Lung (tissue), 11 donors: ENCODE measurements at regions not wholly inside any gene's neighbourhood (a gene's known extent, or its start where the extent isn't known, plus 50 kb on each side); places are given as distances from the start of the nearest gene placed in this dataset.

Experiments used
- ATAC-seq: fragments of 200-7000 bp; cut with Tn5 transposase; one replicate; pipeline ENCODE4 v1.9.1; 2020; ENCODE audit warnings: moderate number of reproducible peaks; ENCODE audit not compliant: insufficient read depth, low FRiP score
- DNase-seq, 3 donors: peaks; one replicate each; pipeline ENCODE4 v3.0.0-alpha.2; 2013 to 2017
- H3K27ac ChIP-seq, 2 donors: one replicate each; pipeline ENCODE4 v1.5.1; 2013; ENCODE audit warnings: mild to moderate bottlenecking in 2 of 2, moderate library complexity in 2 of 2, control low read depth in 1 of 2, inconsistent platforms in 1 of 2, low read depth in 1 of 2, low read length in 1 of 2
- H3K27me3 ChIP-seq, 3 donors: one replicate each; pipeline ENCODE4 v1.5.1; 2013; ENCODE audit warnings: low read length in 2 of 3; ENCODE audit not compliant: control insufficient read depth in 3 of 3, insufficient read depth in 3 of 3
- H3K36me3 ChIP-seq, 4 donors: one replicate each; pipeline ENCODE4 v1.5.1; 2013; ENCODE audit warnings: low read length in 4 of 4, mild to moderate bottlenecking in 1 of 4, moderate library complexity in 1 of 4; ENCODE audit not compliant: control insufficient read depth in 4 of 4, insufficient read depth in 4 of 4
- H3K4me1 ChIP-seq, 5 donors: one replicate each; pipeline ENCODE4 v1.5.1; 2013; ENCODE audit warnings: low read length in 5 of 5, mild to moderate bottlenecking in 2 of 5, moderate library complexity in 1 of 5; ENCODE audit not compliant: control insufficient read depth in 5 of 5, insufficient read depth in 5 of 5
- H3K4me3 ChIP-seq: one replicate; pipeline ENCODE4 v1.5.1; 2013; ENCODE audit warnings: mild to moderate bottlenecking, control low read depth, moderate library complexity
- H3K9ac ChIP-seq, 2 donors: one replicate each; pipeline ENCODE4 v1.5.1; 2013; ENCODE audit warnings: low read length in 2 of 2, control low read depth in 1 of 2; ENCODE audit not compliant: insufficient read depth in 1 of 2
- H3K9me3 ChIP-seq, 4 donors: one replicate each; pipeline ENCODE4 v1.5.1; 2013; ENCODE audit warnings: low read length in 3 of 4, mild to moderate bottlenecking in 1 of 4, moderate library complexity in 1 of 4; ENCODE audit not compliant: control insufficient read depth in 4 of 4, insufficient read depth in 3 of 4
- WGBS, 2 donors: extraction: QIAGEN DNeasy Blood & Tissue Kit; methylation state at CpG; one replicate each; pipeline ENCODE4 v1.1.7; 2013; 5-methylcytosine and 5-hydroxymethylcytosine counted together
- TF ChIP-seq, protein P1 (sequence below): IDR thresholded peaks from 2 replicates; pipeline ENCODE4 v1.5.1; 2012; ENCODE audit warnings: mild to moderate bottlenecking; ENCODE audit errors: control extremely low read depth, extremely low read depth
- donor health status: control.
- donor health status: control.
- donor health status: Bipolar disorder and iron deficiency.
- donor health status: healthy.
- donor health status: DM: yes; HTN: yes; CAD: no.

DNA sequence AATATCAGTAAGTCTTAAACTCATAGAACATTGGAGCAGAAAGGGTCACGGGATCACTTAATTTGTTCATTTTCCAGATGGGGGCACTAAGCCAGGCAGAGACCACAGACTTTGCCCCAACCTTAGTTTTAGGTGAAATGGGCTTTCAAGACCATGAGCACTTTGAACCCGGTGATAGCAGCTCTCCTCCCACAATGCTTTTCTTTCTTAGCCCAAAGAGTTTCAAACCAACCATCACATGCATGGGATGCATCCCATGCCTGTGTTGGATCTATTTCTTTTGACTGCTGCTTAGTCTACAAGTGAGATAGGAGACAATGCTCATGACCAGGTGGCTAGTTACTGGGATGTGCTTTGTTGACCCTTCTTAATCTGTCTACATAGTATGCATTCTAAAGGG, 240.6 kb downstream of the NUF2 start:
- WGBS, 2 donors, result 83 to 84% methylated on average over 2 of the region's 2 CpGs
- TF ChIP-seq, protein P1, sequence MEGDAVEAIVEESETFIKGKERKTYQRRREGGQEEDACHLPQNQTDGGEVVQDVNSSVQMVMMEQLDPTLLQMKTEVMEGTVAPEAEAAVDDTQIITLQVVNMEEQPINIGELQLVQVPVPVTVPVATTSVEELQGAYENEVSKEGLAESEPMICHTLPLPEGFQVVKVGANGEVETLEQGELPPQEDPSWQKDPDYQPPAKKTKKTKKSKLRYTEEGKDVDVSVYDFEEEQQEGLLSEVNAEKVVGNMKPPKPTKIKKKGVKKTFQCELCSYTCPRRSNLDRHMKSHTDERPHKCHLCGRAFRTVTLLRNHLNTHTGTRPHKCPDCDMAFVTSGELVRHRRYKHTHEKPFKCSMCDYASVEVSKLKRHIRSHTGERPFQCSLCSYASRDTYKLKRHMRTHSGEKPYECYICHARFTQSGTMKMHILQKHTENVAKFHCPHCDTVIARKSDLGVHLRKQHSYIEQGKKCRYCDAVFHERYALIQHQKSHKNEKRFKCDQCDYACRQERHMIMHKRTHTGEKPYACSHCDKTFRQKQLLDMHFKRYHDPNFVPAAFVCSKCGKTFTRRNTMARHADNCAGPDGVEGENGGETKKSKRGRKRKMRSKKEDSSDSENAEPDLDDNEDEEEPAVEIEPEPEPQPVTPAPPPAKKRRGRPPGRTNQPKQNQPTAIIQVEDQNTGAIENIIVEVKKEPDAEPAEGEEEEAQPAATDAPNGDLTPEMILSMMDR, result no peak
- H3K4me1 ChIP-seq, result no peaks in the 10 kb centered on the region
- H3K27me3 ChIP-seq, result no peaks in the 10 kb centered on the region
- no peak overlapping the region for H3K27ac ChIP-seq
- ATAC-seq, result no peak
- no peaks in the 10 kb centered on the region for H3K36me3 ChIP-seq
- DNase-seq, result no peak
- no peaks in the 10 kb centered on the region for H3K9me3 ChIP-seq
- no peak overlapping the region for H3K9ac ChIP-seq
- H3K4me3 ChIP-seq, result no peak overlapping the region

DNA sequence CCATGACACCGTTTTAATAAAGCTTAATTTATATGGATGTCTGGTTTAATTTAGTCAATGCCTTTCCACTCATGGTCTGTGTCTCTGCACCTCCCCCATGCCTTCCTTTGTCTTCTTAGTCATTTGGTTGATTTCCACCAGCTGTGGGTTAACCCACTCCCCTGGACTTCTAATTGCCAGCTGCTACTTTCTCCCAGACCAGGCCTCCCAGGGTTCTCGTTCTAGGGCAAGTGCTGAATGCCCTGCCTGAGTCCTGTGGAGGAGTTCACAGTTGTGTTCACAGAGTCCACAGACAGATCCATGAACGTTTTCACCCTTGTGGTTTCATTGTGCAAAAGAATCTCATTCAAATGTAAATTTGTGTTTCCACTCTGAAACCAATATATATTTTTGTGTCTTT, 243.4 kb downstream of the NUF2 start:
- H3K4me3 ChIP-seq, result no peak overlapping the region
- H3K27me3 ChIP-seq, result no peaks in the 10 kb centered on the region
- H3K9me3 ChIP-seq, result no peaks in the 10 kb centered on the region
- no peak overlapping the region for H3K27ac ChIP-seq
- TF ChIP-seq, protein P1, result no peak
- ATAC-seq (no peak), DNase-seq (no peak)
- 69 to 73% methylated on average over 3 of the region's 3 CpGs for WGBS, 2 donors
- H3K36me3 ChIP-seq, result no peaks in the 10 kb centered on the region
- no peaks in the 10 kb centered on the region for H3K4me1 ChIP-seq
- no peak overlapping the region for H3K9ac ChIP-seq

DNA sequence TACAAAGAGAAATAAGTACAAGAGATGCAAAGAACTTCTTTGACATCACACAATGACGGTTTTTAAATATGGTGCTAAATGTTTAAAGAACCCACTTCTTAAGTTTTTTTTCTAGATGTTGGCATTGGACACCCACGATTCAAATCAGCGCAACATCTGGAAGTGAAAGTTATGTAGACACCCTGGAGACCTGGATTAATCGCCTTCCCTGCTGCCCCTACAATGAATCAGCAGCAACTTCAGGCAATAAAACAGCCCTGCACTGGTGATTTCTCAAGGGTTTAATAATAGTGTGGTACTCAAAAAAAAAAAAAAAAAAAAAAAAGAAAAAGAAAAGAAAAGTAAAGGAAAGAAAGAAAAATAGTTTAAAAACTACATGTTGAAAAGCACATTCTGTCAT, 248.3 kb downstream of the NUF2 start:
- no peaks in the 10 kb centered on the region for H3K27me3 ChIP-seq
- no peaks in the 10 kb centered on the region for H3K4me1 ChIP-seq
- H3K9ac ChIP-seq, result no peak overlapping the region
- no peak for ATAC-seq
- TF ChIP-seq, protein P1, result no peak
- WGBS, 2 donors, result 79 to 85% methylated on average over 4 of the region's 4 CpGs
- no peaks in the 10 kb centered on the region for H3K9me3 ChIP-seq
- H3K4me3 ChIP-seq, result no peak overlapping the region
- no peak for DNase-seq
- H3K36me3 ChIP-seq, result no peaks in the 10 kb centered on the region
- H3K27ac ChIP-seq, result no peak overlapping the region

DNA sequence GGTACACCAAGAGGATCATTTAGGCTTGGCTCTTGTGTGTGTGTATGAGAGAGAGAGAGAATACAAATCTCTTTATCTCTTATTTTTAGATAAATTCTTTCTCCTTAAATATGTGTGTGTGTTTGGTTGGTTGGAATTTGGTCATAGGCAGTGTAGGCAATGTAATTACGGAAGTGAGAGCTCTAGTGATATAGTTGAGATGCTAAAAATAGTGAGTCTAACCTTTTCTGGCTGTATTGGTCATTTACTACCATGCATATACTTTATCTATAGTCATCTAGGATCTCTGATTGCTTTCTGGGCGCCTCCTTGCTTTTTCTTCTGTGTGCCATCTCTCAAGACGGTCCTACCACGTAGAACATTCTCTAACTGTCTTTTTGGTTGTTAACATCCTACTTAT, 250.2 kb downstream of the NUF2 start:
- ATAC-seq, result no peak
- no peak overlapping the region for H3K9ac ChIP-seq
- no peaks in the 10 kb centered on the region for H3K36me3 ChIP-seq
- H3K27ac ChIP-seq, result no peak overlapping the region
- H3K27me3 ChIP-seq, result no peaks in the 10 kb centered on the region
- no peak overlapping the region for H3K4me3 ChIP-seq
- no peaks in the 10 kb centered on the region for H3K4me1 ChIP-seq
- WGBS, 2 donors, result 85 to 89% methylated on average over 4 of the region's 4 CpGs
- no peak for DNase-seq
- TF ChIP-seq, protein P1, result no peak
- H3K9me3 ChIP-seq, result no peaks in the 10 kb centered on the region
